ENCODE measurements at regions not wholly inside any gene's neighbourhood (a gene's known extent, or its start where the extent isn't known, plus 50 kb on each side); places are given as distances from the start of the nearest gene placed in this dataset.
"Not testable (repeated sequence)": the region's sequence is repeated elsewhere in the genome, so short reads cannot be mapped to it uniquely, and the experiment has no call there.

- intact Hi-C loops (cut with DNase I), result no loop called here
- H3K27ac ChIP-seq, result no peak overlapping the region
- no peak for TF ChIP-seq POLR2A (IDR thresholded peaks at IDR 0.05)
- TF ChIP-seq CTCF (IDR thresholded peaks at IDR 0.05), result no peak
These were observed 922.3 kb upstream of the LRFN5 start for GRCh38 chr14:40684328-40684727.

DNA sequence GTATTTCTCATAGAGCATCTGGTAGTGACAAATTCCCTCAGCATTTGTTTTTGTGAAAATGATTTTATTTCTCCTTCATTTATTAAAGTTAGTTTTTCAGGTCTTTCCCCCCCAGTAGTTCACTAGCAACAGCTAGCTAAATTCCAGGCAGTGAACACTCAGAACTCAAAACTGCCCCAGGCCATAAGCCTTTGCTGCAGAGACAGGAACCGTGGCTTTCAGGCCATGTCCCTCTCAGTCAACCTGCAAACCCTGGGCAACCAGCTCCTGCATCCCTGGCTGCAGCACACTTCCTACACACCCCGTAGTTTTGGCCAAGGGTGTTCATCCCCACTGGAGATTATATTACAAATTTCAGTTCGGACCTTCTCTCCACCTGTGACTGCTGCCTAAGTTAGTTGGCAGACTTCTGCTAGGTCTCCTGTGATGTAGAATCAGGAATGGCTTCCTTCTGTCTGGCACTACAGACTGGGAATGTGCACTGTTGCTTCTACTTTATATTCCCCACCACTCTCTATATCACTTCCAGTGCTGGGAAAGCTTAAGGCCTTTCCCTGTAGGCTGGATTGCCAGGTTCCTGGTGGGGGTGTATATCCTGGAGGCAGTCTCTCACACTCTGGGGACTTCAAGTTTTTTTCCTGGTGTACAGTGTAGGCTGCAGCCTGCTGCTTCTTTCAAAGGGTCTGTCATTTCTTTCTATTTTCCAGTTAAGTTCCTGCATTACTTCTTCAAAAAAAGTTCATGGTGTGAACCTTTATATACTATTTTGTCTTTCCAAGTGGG lies 924.4 kb upstream of the LRFN5 start:
- Histone ChIP-seq H3K4me3 (no peak overlapping the region), H3K9me3 (no peaks in the 10 kb centered on the region), H3K27me3 (no peaks in the 10 kb centered on the region), H3K4me1 (no peaks in the 10 kb centered on the region), H3K27ac (no peak overlapping the region), H3K36me3 (no peaks in the 10 kb centered on the region)
- TF ChIP-seq CTCF (IDR thresholded peaks at IDR 0.05) (no peak), POLR2A (IDR thresholded peaks at IDR 0.05) (no peak)
- intact Hi-C loops (cut with DNase I), result no loop called here
- WGBS, 4 donors, result 66 to 86% (median 79%) methylated on average over 3 of the region's 3 CpGs
- no peak for ATAC-seq
- no peak for DNase-seq

More at GRCh38 chr14:40684328-40684727, 922.3 kb upstream of the LRFN5 start:
- ATAC-seq (no peak), DNase-seq (no peak)
- Histone ChIP-seq H3K27me3 (no peaks in the 10 kb centered on the region), H3K4me3 (no peak overlapping the region), H3K36me3 (no peaks in the 10 kb centered on the region), H3K9me3 (no peaks in the 10 kb centered on the region), H3K4me1 (no peaks in the 10 kb centered on the region)
- WGBS, 4 donors, result 85 to 93% (median 89%) methylated on average over 1 of the region's 1 CpG

DNA sequence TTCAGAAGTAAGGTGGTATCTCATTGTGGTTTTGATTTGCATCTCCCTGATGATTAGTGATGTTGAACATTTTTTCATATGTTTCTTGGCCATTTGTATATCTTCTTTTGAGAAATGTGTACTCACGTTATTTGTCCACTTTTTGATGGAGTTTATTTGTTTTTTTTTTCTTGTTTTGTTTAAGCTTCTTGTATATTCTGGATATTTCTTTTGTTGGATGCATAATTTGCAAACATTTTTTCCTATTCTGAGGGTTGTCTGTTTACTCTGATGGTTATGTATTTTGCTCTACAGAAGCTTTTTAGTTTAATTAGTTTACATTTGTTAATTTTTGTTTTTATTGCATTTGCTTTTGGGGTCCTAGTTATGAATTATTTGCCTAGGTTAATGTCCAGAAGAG lies 927.4 kb upstream of the LRFN5 start:
- no peak overlapping the region for H3K4me3 ChIP-seq
- WGBS, 4 donors, result 80 to 94% (median 84%) methylated on average over 1 of the region's 1 CpG
- DNase-seq (no peak), ATAC-seq (no peak)
- intact Hi-C loops (cut with DNase I), result no loop called here
- no peaks in the 10 kb centered on the region for H3K4me1 ChIP-seq
- no peak overlapping the region for H3K27ac ChIP-seq
- TF ChIP-seq POLR2A (IDR thresholded peaks at IDR 0.05), result no peak
- no peak for TF ChIP-seq CTCF (IDR thresholded peaks at IDR 0.05)
- no peaks in the 10 kb centered on the region for H3K36me3 ChIP-seq
- H3K9me3 ChIP-seq, result peaks cover 0 to 4% (median 0%) of the 10 kb centered on the region in 12 donors
- H3K27me3 ChIP-seq, result no peaks in the 10 kb centered on the region

- ATAC-seq; H3K27me3 ChIP-seq; H3K27ac ChIP-seq; H3K4me1 ChIP-seq; H3K36me3 ChIP-seq; H3K9me3 ChIP-seq; DNase-seq; intact Hi-C loops (cut with DNase I); H3K4me3 ChIP-seq: not testable (repeated sequence)
These were observed 929.5 kb upstream of the LRFN5 start for GRCh38 chr14:40677206-40677605.

GRCh38 chr14:40674502-40674901 lies 932.2 kb upstream of the LRFN5 start:
- intact Hi-C loops (cut with DNase I), result no loop called here
- no peak for ATAC-seq
- no peak for TF ChIP-seq CTCF (IDR thresholded peaks at IDR 0.05)
- TF ChIP-seq POLR2A (IDR thresholded peaks at IDR 0.05), result no peak
- 55 to 67% (median 62%) methylated on average over 1 of the region's 1 CpG for WGBS, 4 donors
- no peaks in the 10 kb centered on the region for H3K36me3 ChIP-seq
- peaks cover 0 to 4% (median 0%) of the 10 kb centered on the region in 12 donors for H3K9me3 ChIP-seq
- no peaks in the 10 kb centered on the region for H3K27me3 ChIP-seq
- no peaks in the 10 kb centered on the region for H3K4me1 ChIP-seq
- H3K27ac ChIP-seq, result no peak overlapping the region
- DNase-seq, result no peak
- no peak overlapping the region for H3K4me3 ChIP-seq
